Astrocyte (in vitro differentiated cells and primary cell): ENCODE measurements at regions not wholly inside any gene's neighbourhood (a gene's known extent, or its start where the extent isn't known, plus 50 kb on each side); places are given as distances from the start of the nearest gene placed in this dataset.

Experiments
- CTCF ChIP-seq: IDR thresholded peaks from 2 replicates; pipeline ENCODE4 v1.5.1; 2011; ENCODE audit warnings: low read depth, mild to moderate bottlenecking, inconsistent platforms, low read length, moderate library complexity; ENCODE audit not compliant: insufficient read depth
- EZH2 ChIP-seq: IDR thresholded peaks from 2 replicates; pipeline ENCODE4 v1.6.1; 2012; ENCODE audit warnings: mild to moderate bottlenecking, low read length, inconsistent platforms; ENCODE audit not compliant: insufficient read depth

DNA sequence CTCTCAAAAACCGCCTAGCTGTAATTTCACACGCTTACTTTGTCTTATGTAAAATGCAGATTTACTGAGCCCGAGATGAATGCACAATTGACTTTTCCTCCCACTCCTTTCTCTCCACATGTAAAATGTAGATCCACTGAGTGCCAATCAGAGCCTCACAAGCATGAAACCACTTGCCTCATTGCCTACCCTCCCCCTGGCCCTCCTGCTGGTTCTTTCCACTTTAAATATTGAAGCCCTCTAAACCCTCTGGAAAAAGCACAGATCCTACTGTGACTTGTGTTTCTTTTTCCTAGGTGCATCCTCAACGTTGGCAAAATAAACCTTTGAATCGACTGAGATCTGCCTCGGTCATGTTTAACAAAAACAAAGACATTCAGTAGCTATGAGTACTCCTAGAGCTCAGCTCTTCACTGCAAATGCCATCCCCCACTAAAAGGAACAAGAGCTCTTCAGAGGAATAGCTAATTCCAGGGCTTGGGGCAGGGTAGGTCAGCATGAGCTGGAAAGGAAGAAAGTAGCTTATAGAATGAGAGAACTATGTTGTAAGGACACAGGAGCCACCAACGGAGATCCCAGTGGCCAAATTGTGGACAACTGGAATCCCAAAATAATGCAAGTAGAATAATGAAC lies 365.5 kb upstream of the RUNX1 start:
- TF ChIP-seq CTCF: no peak
- no peak for TF ChIP-seq EZH2
